ENCODE measurements at regions not wholly inside any gene's neighbourhood (a gene's known extent, or its start where the extent isn't known, plus 50 kb on each side); places are given as distances from the start of the nearest gene placed in this dataset.

- TF ChIP-seq CTCF (conservative IDR thresholded peaks at IDR 0.05 in 1 of 2, IDR thresholded peaks at IDR 0.05 in 1 of 2; ENCODE audit: low read depth in 1 of 2, low read length in 2 of 2) (no peak), EZH2 (IDR thresholded peaks at IDR 0.05; ENCODE audit: low read length, missing control alignments) (no peak)
Observed at GRCh38 chr12:95601091-95601961, 50.0 kb upstream of the USP44 start.

Data from fibroblast of lung (primary cell).